H1 (cell line): ENCODE measurements at regions not wholly inside any gene's neighbourhood (a gene's known extent, or its start where the extent isn't known, plus 50 kb on each side); places are given as distances from the start of the nearest gene placed in this dataset.

Experiments used
- CTCF ChIP-seq, 3 experiments: IDR thresholded peaks; 1 replicate in 2 of 3; 2 replicates in 1 of 3; pipeline versions ENCODE4 v1.5.1 to v1.6.1; 2011; ENCODE audit warnings: low read length in 3 of 3, mild to moderate bottlenecking in 3 of 3, inconsistent platforms in 2 of 3, low read depth in 1 of 3, moderate library complexity in 1 of 3; ENCODE audit not compliant: insufficient read depth in 1 of 3; ENCODE audit errors: control extremely low read depth in 1 of 3
- FOSL1 ChIP-seq: IDR thresholded peaks from 2 replicates; pipeline ENCODE4 v1.6.1; 2011; ENCODE audit warnings: mild to moderate bottlenecking, low read depth, low read length, moderate library complexity; ENCODE audit not compliant: insufficient read depth
- HDAC6 ChIP-seq: IDR thresholded peaks from one replicate; pipeline ENCODE4 v1.7.1; 2012; ENCODE audit warnings: low read depth, mild to moderate bottlenecking, inconsistent platforms, low read length, moderate library complexity
- KDM5A ChIP-seq: fragments of 200-600 bp; IDR thresholded peaks from 2 replicates; pipeline ENCODE4 v1.7.1; 2012; ENCODE audit warnings: mild to moderate bottlenecking, low read length, inconsistent platforms, mixed read lengths
- POLR2A ChIP-seq, 2 experiments: IDR thresholded peaks; 1 replicate in 1 of 2; 2 replicates in 1 of 2; pipeline ENCODE4 v1.6.1; 2011; ENCODE audit warnings: low read depth in 2 of 2, low read length in 2 of 2, mild to moderate bottlenecking in 2 of 2; ENCODE audit errors: control extremely low read depth in 1 of 2
- POLR2AphosphoS5 ChIP-seq: IDR thresholded peaks from 2 replicates; pipeline ENCODE4 v1.6.1; 2011; ENCODE audit warnings: low read depth, low read length
- POU5F1 ChIP-seq: IDR thresholded peaks from 2 replicates; pipeline ENCODE4 v1.6.1; 2011; ENCODE audit warnings: low read depth, mild to moderate bottlenecking, low read length, moderate library complexity
- RBBP5 ChIP-seq: IDR thresholded peaks from 2 replicates; pipeline ENCODE4 v1.7.1; 2012; ENCODE audit warnings: low read depth, mild to moderate bottlenecking, inconsistent platforms, low read length, moderate library complexity, borderline replicate concordance
- RXRA ChIP-seq: IDR thresholded peaks from 2 replicates; pipeline ENCODE4 v1.6.1; 2011; ENCODE audit warnings: low read depth, mild to moderate bottlenecking, low read length, moderate library complexity; ENCODE audit not compliant: insufficient read depth
- USF2 ChIP-seq: IDR thresholded peaks from 2 replicates; pipeline ENCODE4 v1.6.1; 2011; ENCODE audit warnings: low read length, improper control_type of control experiment

DNA sequence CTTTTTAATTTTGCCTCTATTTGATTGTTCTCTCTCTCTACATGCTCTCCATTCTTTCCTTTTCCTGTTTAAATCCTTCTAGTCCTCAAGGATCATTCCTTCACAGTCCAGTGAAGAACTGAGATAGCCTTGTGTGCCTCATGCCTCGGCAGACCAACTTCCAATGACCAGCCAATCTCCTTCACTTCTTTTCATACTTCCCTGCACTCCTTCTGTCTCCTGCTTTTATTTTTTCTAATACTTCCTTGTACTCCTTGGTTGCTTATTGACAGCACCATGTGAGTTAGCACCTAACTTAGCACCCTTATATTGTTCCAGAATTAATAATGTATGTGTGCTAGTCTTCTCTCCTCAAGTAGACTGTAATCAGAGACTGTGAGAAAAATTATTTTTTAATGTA lies 246.8 kb downstream of the ADGRG6 start:
- TF ChIP-seq HDAC6 (no peak), CTCF (IDR thresholded peaks at IDR 0.05; ENCODE audit: control extremely low read depth in 1 of 3, insufficient read depth in 1 of 3, low read depth in 1 of 3, low read length in 3 of 3) (no peak), KDM5A (no peak), POU5F1 (no peak), POLR2A (IDR thresholded peaks at IDR 0.05; ENCODE audit: control extremely low read depth in 1 of 2, low read depth in 2 of 2, low read length in 2 of 2) (no peak), FOSL1 (no peak), RXRA (no peak), POLR2AphosphoS5 (no peak), USF2 (no peak), RBBP5 (no peak)
